ENCODE measurements at regions not wholly inside any gene's neighbourhood (a gene's known extent, or its start where the extent isn't known, plus 50 kb on each side); places are given as distances from the start of the nearest gene placed in this dataset.

GRCh38 chr4:141416677-141417363 is 196.1 kb downstream of the ZNF330 start:
- no TSS peak for BruUV-seq (replicated peaks)
- POLR2A ChIA-PET (ENCODE audit: low non-redundant PET): no interaction called here
- CTCF ChIA-PET: no interaction called here
- Histone ChIP-seq H3K36me3 (ENCODE audit: insufficient read depth, low read length, poor library complexity, severe bottlenecking) (no peaks in the 10 kb centered on the region), H3K9me3 (ENCODE audit: low read depth, low read length, poor library complexity, severe bottlenecking) (no peaks in the 10 kb centered on the region), H3K27me3 (replicated peaks; ENCODE audit: insufficient read depth, low read depth, low read length, poor library complexity) (no peaks in the 10 kb centered on the region), H3K27ac (ENCODE audit: low read depth, low read length, poor library complexity, severe bottlenecking) (no peak overlapping the region), H3K4me1 (ENCODE audit: insufficient read depth, low read length, poor library complexity, severe bottlenecking) (no peaks in the 10 kb centered on the region), H3K4me3 (ENCODE audit: low read depth, low read length, poor library complexity, severe bottlenecking) (no peak overlapping the region)
- intact Hi-C loops (cut with micrococcal nuclease; ENCODE audit: unreplicated experiment): no loop called here
- TF ChIP-seq EZH2 (IDR thresholded peaks at IDR 0.05; ENCODE audit: borderline replicate concordance, low read depth, low read length, poor library complexity, severe bottlenecking): no peak
- no peak for TF ChIP-seq CTCF (conservative IDR thresholded peaks at IDR 0.05; ENCODE audit: low read depth, low read length)
- no peak for DNase-seq (ENCODE audit: low spot score)

- Histone ChIP-seq H3K4me3 (ENCODE audit: low read depth, low read length, poor library complexity, severe bottlenecking) (no peak overlapping the region), H3K9me3 (ENCODE audit: low read depth, low read length, poor library complexity, severe bottlenecking) (no peaks in the 10 kb centered on the region), H3K4me1 (ENCODE audit: insufficient read depth, low read length, poor library complexity, severe bottlenecking) (no peaks in the 10 kb centered on the region), H3K27ac (ENCODE audit: low read depth, low read length, poor library complexity, severe bottlenecking) (no peak overlapping the region), H3K36me3 (ENCODE audit: insufficient read depth, low read length, poor library complexity, severe bottlenecking) (no peaks in the 10 kb centered on the region), H3K27me3 (replicated peaks; ENCODE audit: insufficient read depth, low read depth, low read length, poor library complexity) (no peaks in the 10 kb centered on the region)
- intact Hi-C loops (cut with micrococcal nuclease; ENCODE audit: unreplicated experiment): no loop called here
- no TSS peak for BruUV-seq (replicated peaks)
- ChIA-PET CTCF (no interaction called here), POLR2A (ENCODE audit: low non-redundant PET) (no interaction called here)
- no peak for TF ChIP-seq CTCF (conservative IDR thresholded peaks at IDR 0.05; ENCODE audit: low read depth, low read length)
- TF ChIP-seq EZH2 (IDR thresholded peaks at IDR 0.05; ENCODE audit: borderline replicate concordance, low read depth, low read length, poor library complexity, severe bottlenecking): no peak
- no peak for DNase-seq (ENCODE audit: low spot score)
These were observed 196.7 kb downstream of the ZNF330 start for GRCh38 chr4:141417387-141417786.

GRCh38 chr4:141425124-141425523 is 204.4 kb downstream of the ZNF330 start:
- TF ChIP-seq CTCF (conservative IDR thresholded peaks at IDR 0.05; ENCODE audit: low read depth, low read length) (no peak), EZH2 (IDR thresholded peaks at IDR 0.05; ENCODE audit: borderline replicate concordance, low read depth, low read length, poor library complexity, severe bottlenecking) (no peak)
- Histone ChIP-seq H3K4me3 (ENCODE audit: low read depth, low read length, poor library complexity, severe bottlenecking) (no peak overlapping the region), H3K27me3 (replicated peaks; ENCODE audit: insufficient read depth, low read depth, low read length, poor library complexity) (no peaks in the 10 kb centered on the region), H3K27ac (ENCODE audit: low read depth, low read length, poor library complexity, severe bottlenecking) (no peak overlapping the region), H3K9me3 (ENCODE audit: low read depth, low read length, poor library complexity, severe bottlenecking) (no peaks in the 10 kb centered on the region), H3K36me3 (ENCODE audit: insufficient read depth, low read length, poor library complexity, severe bottlenecking) (no peaks in the 10 kb centered on the region), H3K4me1 (ENCODE audit: insufficient read depth, low read length, poor library complexity, severe bottlenecking) (no peaks in the 10 kb centered on the region)
- ChIA-PET POLR2A (ENCODE audit: low non-redundant PET) (no interaction called here), CTCF (no interaction called here)
- intact Hi-C loops (cut with micrococcal nuclease; ENCODE audit: unreplicated experiment): no loop called here
- no TSS peak for BruUV-seq (replicated peaks)
- no peak for DNase-seq (ENCODE audit: low spot score)

Data from A673 (cell line).